ENCODE measurements at regions not wholly inside any gene's neighbourhood (a gene's known extent, or its start where the extent isn't known, plus 50 kb on each side); places are given as distances from the start of the nearest gene placed in this dataset.

DNA sequence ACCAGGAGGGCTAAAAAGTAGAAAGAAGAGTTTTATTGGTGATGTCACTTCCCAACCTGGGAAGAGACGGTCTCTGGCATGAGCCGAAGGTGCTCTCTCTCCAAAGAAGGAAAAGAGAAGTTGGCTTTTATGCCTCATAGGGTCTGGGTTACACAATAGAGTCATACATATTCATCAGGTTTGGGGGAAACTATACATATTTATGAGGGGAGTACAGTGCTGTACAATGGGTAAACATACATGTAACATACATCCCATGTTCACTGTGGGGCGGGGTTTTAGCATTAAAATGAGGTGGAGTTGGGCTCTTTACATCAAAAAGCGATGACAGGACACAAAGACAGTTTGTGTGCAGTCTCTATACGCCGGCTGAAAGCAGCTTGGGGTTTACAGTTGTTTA lies 701.7 kb downstream of the TYW1 start:
- no peak overlapping the region for H4K8ac ChIP-seq (ENCODE audit: extremely low read depth, insufficient read depth, low read length)
- no peaks in the 10 kb centered on the region for H3K79me2 ChIP-seq (ENCODE audit: control insufficient read depth in 1 of 2, insufficient read depth in 2 of 2, low read length in 2 of 2)
- H3K18ac ChIP-seq (ENCODE audit: extremely low read depth, low read length): no peak overlapping the region
- H3K36me3 ChIP-seq (ENCODE audit: control insufficient read depth in 2 of 4, insufficient read depth in 4 of 4, low read length in 3 of 4): no peaks in the 10 kb centered on the region
- no peaks in the 10 kb centered on the region for H3K27me3 ChIP-seq (replicated peaks in 1 of 4; ENCODE audit: control insufficient read depth in 3 of 4, extremely low read depth in 1 of 4, insufficient read depth in 3 of 4, low read length in 3 of 4)
- H4K20me1 ChIP-seq (replicated peaks in 1 of 2; ENCODE audit: control insufficient read depth in 1 of 2, insufficient read depth in 2 of 2, low read length in 2 of 2): no peaks in the 10 kb centered on the region
- H2BK120ac ChIP-seq (replicated peaks; ENCODE audit: low read depth, low read length): no peak overlapping the region
- ChIA-PET CTCF (ENCODE audit: partially characterized antibody) (no interaction called here), POLR2A (ENCODE audit: partially characterized antibody) (no interaction called here)
- no peaks in the 10 kb centered on the region for H3K23me2 ChIP-seq (ENCODE audit: low read depth, low read length)
- H2BK12ac ChIP-seq (ENCODE audit: low read depth, low read length): no peak overlapping the region
- H2BK15ac ChIP-seq (ENCODE audit: low read length): no peak overlapping the region
- H3K27ac ChIP-seq (ENCODE audit: low read depth, low read length): no peak overlapping the region
- no peak for FAIRE-seq
- H4K91ac ChIP-seq (replicated peaks; ENCODE audit: insufficient read length, low read length): no peak overlapping the region
- no peaks in the 10 kb centered on the region for H3K4me1 ChIP-seq (replicated peaks in 1 of 4; ENCODE audit: control insufficient read depth in 3 of 4, insufficient read depth in 4 of 4, low read length in 3 of 4)
- no peak overlapping the region for H3K56ac ChIP-seq (replicated peaks; ENCODE audit: insufficient read length, low read depth, low read length)
- TF ChIP-seq KDM5A (IDR thresholded peaks at IDR 0.05; ENCODE audit: low read length) (no peak), SAP30 (IDR thresholded peaks at IDR 0.05; ENCODE audit: insufficient read depth, insufficient replicate concordance, low read length) (no peak), BRCA1 (IDR thresholded peaks at IDR 0.05; ENCODE audit: low read depth, low read length) (no peak), CEBPB (IDR thresholded peaks at IDR 0.05; ENCODE audit: low read depth, low read length) (no peak)
- WGBS, 2 experiments (ENCODE audit: extremely low coverage in 1 of 2, insufficient coverage in 1 of 2, insufficient read length in 1 of 2, insufficient replicate concordance in 2 of 2, low coverage in 1 of 2, low lambda C conversion rate in 2 of 2, missing lambda C conversion rate in 1 of 2): 88% methylated on average over 6 of the region's 6 CpGs; no CpG with 5 or more reads in 1 of the 2 experiments
- H2BK20ac ChIP-seq (ENCODE audit: low read length): no peak overlapping the region
- no peak overlapping the region for H3K14ac ChIP-seq (ENCODE audit: insufficient read length)
- no peak for DNase-seq (ENCODE audit: low read depth in 1 of 2, low spot score in 2 of 2)
- H2BK5ac ChIP-seq (ENCODE audit: low read depth, low read length): no peak overlapping the region
- H2AFZ ChIP-seq (ENCODE audit: low read length): no peak overlapping the region
- no peak overlapping the region for H3K23ac ChIP-seq (ENCODE audit: insufficient read length)
- no peak overlapping the region for H4K5ac ChIP-seq (ENCODE audit: insufficient read length, low read depth, low read length)
- H3K4me3 ChIP-seq (ENCODE audit: extremely low read depth in 1 of 4, insufficient read depth in 2 of 4, low read depth in 3 of 4, low read length in 4 of 4): no peak overlapping the region
- no peak overlapping the region for H2AK5ac ChIP-seq (ENCODE audit: low read depth, low read length)
- no peaks in the 10 kb centered on the region for H3K79me1 ChIP-seq (ENCODE audit: low read depth, low read length)
- H3K4ac ChIP-seq (replicated peaks; ENCODE audit: insufficient read length, low read depth, low read length): no peak overlapping the region
- H3K9ac ChIP-seq (replicated peaks in 1 of 4; ENCODE audit: extremely low read depth in 1 of 4, low read depth in 3 of 4, low read length in 3 of 4): no peak overlapping the region
- H3K9me3 ChIP-seq (ENCODE audit: insufficient read depth in 2 of 2, low read depth in 1 of 2, low read length in 1 of 2): 0 out of 4 replicates have a peak, but pooled peaks cover 0 to 7% of the 10 kb centered on the region in 2 experiments
- H3K4me2 ChIP-seq (ENCODE audit: insufficient read depth in 1 of 2, low read depth in 2 of 2, low read length in 2 of 2): no peak overlapping the region

Data from H1 (cell line).